ENCODE measurements at regions not wholly inside any gene's neighbourhood (a gene's known extent, or its start where the extent isn't known, plus 50 kb on each side); places are given as distances from the start of the nearest gene placed in this dataset.

DNA sequence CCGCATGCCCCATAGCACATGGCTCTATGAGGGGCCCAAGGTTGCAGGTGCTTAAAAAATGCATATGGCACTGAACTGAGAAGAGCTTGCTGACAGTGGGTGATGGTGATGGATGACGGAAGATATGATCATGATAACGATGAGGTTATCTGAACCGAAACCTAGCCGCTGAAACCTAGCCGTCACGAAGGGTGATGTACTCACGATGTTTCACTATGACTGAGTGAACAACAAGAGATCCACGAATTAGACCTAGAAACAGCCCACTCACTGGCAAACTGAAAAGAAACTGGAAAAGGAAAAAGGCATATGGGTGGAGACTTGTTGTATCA, 57.6 kb upstream of the BCL6 start (continued):
- TF ChIP-seq SKIL (IDR thresholded peaks at IDR 0.05; ENCODE audit: low read depth, poor library complexity, severe bottlenecking): peak; percentile 64
- no peak for TF ChIP-seq NR2C1 (IDR thresholded peaks at IDR 0.05)
- TF ChIP-seq SMAD1 (IDR thresholded peaks at IDR 0.05; ENCODE audit: low read depth, partially characterized antibody): no peak
- TF ChIP-seq, protein P1, sequence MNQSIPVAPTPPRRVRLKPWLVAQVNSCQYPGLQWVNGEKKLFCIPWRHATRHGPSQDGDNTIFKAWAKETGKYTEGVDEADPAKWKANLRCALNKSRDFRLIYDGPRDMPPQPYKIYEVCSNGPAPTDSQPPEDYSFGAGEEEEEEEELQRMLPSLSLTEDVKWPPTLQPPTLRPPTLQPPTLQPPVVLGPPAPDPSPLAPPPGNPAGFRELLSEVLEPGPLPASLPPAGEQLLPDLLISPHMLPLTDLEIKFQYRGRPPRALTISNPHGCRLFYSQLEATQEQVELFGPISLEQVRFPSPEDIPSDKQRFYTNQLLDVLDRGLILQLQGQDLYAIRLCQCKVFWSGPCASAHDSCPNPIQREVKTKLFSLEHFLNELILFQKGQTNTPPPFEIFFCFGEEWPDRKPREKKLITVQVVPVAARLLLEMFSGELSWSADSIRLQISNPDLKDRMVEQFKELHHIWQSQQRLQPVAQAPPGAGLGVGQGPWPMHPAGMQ (IDR thresholded peaks at IDR 0.05; ENCODE audit: borderline replicate concordance): no peak
- no peak for TF ChIP-seq NRF1 (conservative IDR thresholded peaks at IDR 0.05; ENCODE audit: low read depth, low read length)
- peak; percentile 64 for TF ChIP-seq TCF7 (IDR thresholded peaks at IDR 0.05; ENCODE audit: borderline replicate concordance)
- TF ChIP-seq PAX8 (IDR thresholded peaks at IDR 0.05): no peak
- peak; percentile 78; the same call in 1 of the 2 replicates for TF ChIP-seq CBX5 (IDR thresholded peaks at IDR 0.05; ENCODE audit: low read depth)
- TF ChIP-seq ZNF24 (IDR thresholded peaks at IDR 0.05): peak; percentile 20; the same call in 1 of the 2 replicates
- TF ChIP-seq, protein P2, sequence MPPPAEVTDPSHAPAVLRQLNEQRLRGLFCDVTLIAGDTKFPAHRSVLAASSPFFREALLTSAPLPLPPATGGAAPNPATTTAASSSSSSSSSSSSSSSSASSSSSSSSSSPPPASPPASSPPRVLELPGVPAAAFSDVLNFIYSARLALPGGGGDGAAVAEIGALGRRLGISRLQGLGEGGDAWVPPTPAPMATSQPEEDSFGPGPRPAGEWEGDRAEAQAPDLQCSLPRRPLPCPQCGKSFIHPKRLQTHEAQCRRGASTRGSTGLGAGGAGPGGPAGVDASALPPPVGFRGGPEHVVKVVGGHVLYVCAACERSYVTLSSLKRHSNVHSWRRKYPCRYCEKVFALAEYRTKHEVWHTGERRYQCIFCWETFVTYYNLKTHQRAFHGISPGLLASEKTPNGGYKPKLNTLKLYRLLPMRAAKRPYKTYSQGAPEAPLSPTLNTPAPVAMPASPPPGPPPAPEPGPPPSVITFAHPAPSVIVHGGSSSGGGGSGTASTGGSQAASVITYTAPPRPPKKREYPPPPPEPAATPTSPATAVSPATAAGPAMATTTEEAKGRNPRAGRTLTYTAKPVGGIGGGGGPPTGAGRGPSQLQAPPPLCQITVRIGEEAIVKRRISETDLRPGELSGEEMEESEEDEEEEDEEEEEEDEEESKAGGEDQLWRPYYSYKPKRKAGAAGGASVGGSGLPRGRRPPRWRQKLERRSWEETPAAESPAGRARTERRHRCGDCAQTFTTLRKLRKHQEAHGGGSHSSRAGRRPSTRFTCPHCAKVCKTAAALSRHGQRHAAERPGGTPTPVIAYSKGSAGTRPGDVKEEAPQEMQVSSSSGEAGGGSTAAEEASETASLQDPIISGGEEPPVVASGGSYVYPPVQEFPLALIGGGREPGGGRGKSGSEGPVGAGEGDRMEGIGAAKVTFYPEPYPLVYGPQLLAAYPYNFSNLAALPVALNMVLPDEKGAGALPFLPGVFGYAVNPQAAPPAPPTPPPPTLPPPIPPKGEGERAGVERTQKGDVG (CRISPR knock-in tag; IDR thresholded peaks at IDR 0.05): no peak
- peak; percentile 53; the same call in 1 of the 2 replicates for TF ChIP-seq SPI1 (IDR thresholded peaks at IDR 0.05; ENCODE audit: borderline replicate concordance, insufficient read depth, low read depth, low read length)
- TF ChIP-seq EED (IDR thresholded peaks at IDR 0.05; ENCODE audit: low read depth): peak; percentile 99
- TF ChIP-seq MXI1 (IDR thresholded peaks at IDR 0.05; ENCODE audit: low read depth, low read length): no peak
- no peak for TF ChIP-seq ASH2L (IDR thresholded peaks at IDR 0.05; ENCODE audit: borderline replicate concordance, low read depth)
- TF ChIP-seq EP300 (IDR thresholded peaks at IDR 0.05; ENCODE audit: borderline replicate concordance in 1 of 2, control insufficient read depth in 1 of 2, low read depth in 2 of 2, low read length in 2 of 2): peak; percentile 99 to 100
- 0 out of 4 replicates have a peak, but pooled peaks of 1 of the 2 experiments have one; percentile 42 for TF ChIP-seq CEBPB (IDR thresholded peaks at IDR 0.05; ENCODE audit: borderline replicate concordance in 1 of 2, low read depth in 2 of 2, low read length in 2 of 2)
- no peak for TF ChIP-seq ZSCAN29 (IDR thresholded peaks at IDR 0.05)
- TF ChIP-seq TBL1XR1 (IDR thresholded peaks at IDR 0.05; ENCODE audit: low read depth, low read length): peak; percentile 77; the same call in 1 of the 2 replicates
- TF ChIP-seq, protein P3, sequence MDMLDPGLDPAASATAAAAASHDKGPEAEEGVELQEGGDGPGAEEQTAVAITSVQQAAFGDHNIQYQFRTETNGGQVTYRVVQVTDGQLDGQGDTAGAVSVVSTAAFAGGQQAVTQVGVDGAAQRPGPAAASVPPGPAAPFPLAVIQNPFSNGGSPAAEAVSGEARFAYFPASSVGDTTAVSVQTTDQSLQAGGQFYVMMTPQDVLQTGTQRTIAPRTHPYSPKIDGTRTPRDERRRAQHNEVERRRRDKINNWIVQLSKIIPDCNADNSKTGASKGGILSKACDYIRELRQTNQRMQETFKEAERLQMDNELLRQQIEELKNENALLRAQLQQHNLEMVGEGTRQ (IDR thresholded peaks at IDR 0.05; ENCODE audit: borderline replicate concordance, low read depth, low read length): no peak
- peak; percentile 58 for TF ChIP-seq SP1 (IDR thresholded peaks at IDR 0.05; ENCODE audit: low read depth, low read length)
- TF ChIP-seq CREB1 (IDR thresholded peaks at IDR 0.05; ENCODE audit: low read depth): peak; percentile 98
- TF ChIP-seq PAX5 (IDR thresholded peaks at IDR 0.05; ENCODE audit: borderline replicate concordance, low read depth, low read length): peak; percentile 96
- no peak for TF ChIP-seq ZNF384 (IDR thresholded peaks at IDR 0.05; ENCODE audit: borderline replicate concordance, low read depth, low read length)
- TF ChIP-seq, protein P4, sequence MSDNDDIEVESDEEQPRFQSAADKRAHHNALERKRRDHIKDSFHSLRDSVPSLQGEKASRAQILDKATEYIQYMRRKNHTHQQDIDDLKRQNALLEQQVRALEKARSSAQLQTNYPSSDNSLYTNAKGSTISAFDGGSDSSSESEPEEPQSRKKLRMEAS (IDR thresholded peaks at IDR 0.05; ENCODE audit: low read depth, low read length): no peak
- TF ChIP-seq POU2F2 (IDR thresholded peaks at IDR 0.05; ENCODE audit: borderline replicate concordance, low read depth, low read length): peak; percentile 95
